HG02852 (cell line): ENCODE measurements at regions not wholly inside any gene's neighbourhood (a gene's known extent, or its start where the extent isn't known, plus 50 kb on each side); places are given as distances from the start of the nearest gene placed in this dataset.

ENCODE experiments used
- ATAC-seq: cut with Tn5 transposase; IDR thresholded peaks from one replicate; pipeline ENCODE4 v1.9.1; 2021; ENCODE audit warnings: mild to moderate bottlenecking, moderate library complexity; ENCODE audit not compliant: unreplicated experiment

DNA sequence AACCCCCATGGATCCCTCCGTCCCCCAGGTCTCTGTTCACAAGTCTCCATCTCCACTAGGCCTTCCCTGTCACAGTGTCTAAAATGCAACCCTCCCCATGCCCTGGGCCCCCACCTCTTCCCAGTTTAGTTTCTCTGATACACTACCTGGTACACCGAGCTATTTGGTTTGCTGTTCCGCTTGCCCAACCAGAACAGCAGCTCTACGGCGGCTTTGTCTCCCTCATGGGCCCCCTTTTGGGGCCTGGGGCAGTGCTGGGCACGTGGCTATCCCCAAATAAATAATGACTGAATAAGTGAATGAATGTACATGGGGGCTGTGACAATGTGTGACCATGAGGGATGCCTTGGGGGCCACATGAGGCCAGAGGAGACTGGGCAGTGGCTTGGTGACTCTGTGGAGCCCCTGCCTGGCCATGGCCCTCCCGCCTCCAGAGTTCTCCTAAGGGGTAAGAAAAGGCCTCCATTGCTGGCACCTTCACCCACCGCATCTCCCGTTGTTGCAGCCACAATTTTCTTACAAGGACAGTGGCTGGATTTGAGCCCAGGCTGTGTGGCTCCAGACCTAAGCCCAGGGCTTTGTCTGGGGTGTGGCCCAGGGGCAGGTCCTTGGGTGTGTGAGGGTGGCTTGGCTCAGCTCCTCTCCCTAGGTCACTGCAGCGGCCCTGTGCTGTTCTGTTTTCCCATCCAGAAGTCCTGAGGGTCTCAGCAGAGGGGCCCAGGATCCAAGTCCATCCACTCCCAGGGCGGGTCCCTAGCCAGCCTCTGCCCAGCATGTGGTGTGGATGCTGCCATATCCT, 408.5 kb upstream of the SULF2 start:
- ATAC-seq = no peak

DNA sequence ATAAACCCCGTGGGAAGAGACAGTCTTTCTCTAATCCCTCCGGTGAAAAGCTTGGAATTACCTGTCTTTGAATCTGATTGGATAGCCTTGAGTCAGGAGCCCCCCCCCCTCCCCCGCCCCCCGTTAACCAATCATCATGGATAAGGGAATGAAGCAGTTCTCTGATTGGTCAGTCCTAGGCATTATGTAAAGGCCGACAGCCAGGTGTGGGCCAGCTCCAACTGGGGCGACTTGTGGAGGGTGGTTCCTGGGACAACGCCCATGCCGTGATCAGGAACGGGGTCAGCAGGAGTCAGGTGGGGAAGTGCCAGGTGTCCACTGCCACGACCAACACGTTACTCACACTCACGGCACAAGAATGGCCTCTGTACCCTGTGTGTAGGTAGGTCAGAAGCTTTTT, 406.8 kb upstream of the SULF2 start:
- ATAC-seq = no peak

DNA sequence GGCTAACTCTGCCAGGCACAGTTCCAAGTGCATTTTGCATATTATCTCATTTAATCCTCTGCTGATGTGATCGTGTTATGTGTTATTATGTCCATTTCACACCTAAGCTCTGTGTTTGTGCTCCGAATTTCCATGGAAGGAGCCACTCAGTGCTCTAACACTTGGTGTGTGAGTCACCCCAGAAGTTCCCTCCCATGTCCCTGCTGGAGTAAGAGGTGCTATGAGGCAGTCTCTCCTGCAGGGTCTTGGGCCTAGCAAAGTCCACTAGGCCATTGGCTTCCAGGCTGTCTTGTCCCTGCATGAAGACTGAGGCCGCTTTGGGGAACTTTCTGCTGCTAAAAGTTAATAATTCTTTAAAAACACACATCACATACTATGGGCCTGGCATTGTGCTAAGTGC, 405.9 kb upstream of the SULF2 start:
- no peak for ATAC-seq

DNA sequence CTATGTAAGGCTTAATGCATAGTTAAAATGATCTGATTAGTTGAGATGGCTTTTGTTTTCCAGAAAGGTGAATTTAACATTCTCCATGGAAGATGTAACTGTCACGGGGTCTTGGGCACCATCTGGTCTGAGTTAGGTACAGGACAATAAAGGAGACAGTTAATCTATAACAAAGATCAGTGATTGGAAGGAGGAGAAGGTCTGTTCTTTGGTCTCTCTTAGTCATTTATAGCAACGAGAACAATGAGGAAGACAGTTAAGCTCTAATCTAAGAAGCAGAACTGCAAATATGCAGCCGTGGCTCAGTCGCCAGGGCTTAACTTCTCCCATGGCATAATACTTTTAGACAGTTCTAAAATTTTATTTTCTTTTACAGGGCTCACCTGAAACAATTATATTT, 405.5 kb upstream of the SULF2 start:
- no peak for ATAC-seq

DNA sequence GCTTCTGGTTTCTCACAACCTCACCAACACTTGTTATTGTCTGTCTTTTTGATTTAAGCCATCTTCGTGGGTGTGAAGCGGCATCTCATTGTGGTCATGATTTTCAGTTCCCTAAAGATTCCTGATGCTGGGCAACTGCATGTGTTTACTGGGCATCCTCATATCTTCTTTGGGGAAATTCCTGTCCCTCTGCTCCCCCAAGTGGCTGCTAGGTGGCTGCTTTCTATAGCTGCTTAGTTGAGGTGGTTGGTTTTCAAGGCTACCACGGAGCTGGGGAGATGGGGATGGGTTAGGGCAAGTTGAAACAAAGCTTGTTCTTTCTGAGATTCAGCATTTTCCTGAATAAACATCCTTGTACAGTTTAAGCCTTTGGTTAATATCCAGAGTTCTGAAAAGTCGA, 403.9 kb upstream of the SULF2 start:
- no peak for ATAC-seq

DNA sequence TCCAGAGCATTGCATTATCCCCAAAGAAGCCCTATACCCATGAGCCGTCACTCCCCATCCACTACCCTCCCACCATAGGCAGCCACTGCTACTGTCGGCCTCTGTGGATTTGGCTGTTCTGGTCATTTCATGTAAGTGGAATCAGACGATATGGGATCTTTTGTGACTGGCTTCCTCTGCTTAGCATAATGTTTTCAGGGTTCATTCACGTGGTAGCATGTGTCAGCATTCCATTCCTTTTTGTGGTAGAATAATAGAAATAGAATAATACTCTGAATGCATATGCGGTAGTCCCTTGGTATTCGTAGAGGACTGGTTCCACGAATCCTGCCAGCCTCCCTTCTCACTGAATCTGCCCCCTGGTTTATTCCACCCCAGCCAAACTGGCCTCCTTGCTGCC, 402.6 kb upstream of the SULF2 start:
- ATAC-seq = no peak

DNA sequence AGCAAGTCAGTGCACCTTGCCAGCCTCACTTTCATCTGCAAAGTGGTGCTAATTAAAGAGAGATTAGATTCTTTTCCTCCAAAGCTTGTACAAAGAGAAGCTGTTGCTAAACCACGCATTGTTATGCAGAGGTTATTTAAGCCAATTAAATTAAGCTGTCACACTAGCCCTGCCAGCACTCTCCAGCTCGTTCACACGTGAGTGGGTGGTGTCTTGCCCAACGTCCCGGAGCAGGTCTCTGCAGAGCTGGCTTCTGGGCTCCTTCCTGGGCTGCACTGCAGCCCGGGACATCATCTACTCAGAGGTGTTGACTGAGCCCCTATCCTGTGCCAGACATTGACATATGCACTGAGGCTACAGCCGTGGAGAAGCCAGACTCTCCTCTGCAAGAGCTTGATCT, 401.6 kb upstream of the SULF2 start:
- no peak for ATAC-seq

DNA sequence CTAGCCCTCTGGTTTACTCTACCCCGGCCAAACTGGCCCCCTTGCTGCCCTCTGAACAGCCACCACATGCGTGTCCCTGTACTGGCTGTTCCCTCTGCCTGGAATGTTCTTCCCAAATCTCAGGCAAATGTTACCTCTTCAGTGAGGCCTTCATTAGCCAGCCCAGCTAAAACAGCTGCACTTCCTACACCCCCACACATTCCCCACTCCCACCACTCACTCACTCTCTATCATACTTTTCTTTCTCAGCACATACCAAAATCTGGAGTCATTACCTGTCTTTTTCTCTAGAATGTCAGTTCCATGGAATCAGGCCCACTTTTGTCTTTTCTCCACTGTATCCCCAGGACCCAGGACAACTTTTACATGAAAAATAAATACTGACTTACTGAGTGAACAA, 401.2 kb upstream of the SULF2 start:
- ATAC-seq = no peak

DNA sequence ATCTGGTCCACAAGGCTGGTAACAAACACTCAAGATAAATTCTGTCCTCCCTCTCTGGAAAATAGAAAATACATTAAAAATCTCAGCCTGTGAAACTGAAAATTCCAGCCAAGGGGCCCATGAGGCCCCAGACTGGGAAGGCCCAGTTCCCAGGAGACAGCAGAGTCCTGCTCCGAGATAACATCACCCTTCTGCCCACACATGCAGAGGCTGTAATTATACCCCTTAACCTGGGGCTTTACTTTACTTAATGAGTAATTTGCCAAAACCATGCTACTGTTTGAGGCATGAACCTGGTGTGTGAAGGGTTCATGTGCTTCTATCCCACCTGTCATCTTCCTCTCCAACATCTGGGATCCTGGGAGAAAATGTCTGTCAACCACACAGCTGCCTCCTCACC, 398.9 kb upstream of the SULF2 start:
- ATAC-seq = no peak

DNA sequence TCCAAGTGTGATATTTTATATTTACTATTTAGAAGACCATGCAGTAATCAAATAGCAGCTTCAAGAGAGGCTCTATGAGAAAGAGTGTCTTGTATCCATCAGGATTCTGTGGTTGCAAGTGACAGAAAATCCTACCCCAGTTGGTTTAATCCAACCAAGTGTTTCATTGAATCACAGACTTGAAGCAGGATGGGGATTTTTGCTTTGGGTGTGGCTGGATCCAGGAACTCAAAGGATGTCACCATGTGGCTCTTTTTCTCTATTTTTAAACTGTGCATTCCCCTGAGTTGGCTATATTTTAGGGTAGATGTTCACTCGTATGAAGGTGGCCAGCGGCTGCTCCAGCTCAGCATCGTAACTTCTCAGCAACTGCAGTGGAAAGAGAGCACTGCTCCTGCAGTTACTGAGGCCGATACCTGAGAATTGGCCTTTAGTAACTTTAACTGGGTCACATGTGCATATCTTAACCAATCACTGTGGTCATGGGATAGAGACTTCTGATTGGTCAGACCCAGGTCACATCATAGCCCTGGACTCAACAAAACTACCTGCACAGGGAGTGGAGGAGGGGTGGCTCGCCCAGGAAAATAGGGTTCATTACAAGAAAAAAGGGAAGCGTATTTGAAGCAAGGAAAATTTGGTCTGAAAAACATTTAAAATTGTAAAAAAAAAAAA, 396.1 kb upstream of the SULF2 start:
- no peak for ATAC-seq

DNA sequence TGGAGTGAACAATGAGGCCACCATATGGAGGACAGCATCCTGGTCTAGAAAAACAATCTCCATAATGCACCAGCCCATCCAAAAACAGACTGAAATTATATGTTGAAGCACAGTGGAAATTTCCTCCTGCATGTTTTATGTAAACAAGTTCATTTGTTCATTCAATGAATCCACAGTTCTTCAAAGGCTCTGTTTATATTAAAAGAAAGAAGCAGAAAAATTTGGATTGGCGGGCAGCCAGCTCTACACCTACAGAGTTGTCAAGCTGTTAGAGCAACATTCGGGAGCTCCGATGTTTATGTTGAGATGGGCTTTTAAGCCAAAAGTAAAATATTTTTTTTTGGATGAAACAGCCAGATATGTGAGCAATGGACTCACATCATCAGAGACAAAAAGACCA, 395.3 kb upstream of the SULF2 start:
- no peak for ATAC-seq

DNA sequence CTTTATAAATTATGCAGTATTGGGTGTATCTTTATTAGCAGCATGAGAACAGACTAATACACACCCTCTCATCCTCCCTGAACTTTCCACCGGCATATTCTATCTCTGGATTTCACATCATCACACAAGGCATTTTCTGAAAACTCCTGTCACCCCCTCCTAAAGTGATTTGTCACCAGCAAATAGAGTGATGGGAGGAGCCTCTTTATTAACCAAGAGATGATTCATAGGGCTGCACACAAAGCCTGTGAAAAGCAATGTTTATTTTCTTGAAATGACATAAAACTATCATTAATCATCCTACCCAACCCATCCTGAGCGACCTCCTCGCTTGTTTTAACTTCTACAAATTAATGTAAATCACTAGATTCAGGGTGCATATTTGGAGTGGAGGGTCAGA, 394.7 kb upstream of the SULF2 start:
- no peak for ATAC-seq

DNA sequence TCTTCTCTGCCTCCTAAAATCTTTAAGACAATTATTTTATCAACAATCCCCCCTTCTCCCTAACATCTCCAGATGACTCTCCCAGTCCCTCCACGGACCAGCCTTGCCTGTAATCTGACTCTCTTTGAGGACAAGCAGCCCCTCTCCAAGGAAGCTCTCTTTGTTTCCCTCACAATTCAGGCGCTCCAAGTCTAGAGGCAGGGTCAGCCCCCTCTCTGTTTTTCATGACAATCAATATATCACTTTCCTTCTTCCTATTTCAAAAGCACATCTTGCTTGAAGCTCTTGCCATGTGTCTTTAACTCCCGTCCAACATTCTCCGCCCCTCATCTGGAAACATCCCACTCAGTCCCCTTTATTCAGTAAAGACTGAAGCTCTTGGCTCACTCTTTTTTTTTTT, 393.4 kb upstream of the SULF2 start:
- ATAC-seq = no peak

DNA sequence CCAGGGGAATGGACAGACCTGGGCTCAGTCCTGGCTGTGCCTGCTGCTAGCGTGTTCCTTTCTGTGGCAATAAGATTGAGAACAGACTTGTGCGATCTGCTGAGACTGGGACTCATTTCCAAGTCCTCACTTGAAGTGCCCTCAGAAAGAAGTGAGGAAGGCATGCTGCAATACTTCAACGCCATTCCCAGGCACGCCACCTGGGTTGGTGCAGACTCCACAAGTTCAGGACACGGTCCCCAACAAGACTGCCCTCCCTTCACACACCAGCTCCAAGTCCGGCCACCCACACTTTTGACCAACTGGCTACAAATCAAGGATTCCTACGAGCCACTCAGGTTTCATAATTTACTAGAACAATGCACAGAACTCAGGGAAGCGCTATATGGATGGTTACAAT, 391.8 kb upstream of the SULF2 start:
- ATAC-seq = no peak

DNA sequence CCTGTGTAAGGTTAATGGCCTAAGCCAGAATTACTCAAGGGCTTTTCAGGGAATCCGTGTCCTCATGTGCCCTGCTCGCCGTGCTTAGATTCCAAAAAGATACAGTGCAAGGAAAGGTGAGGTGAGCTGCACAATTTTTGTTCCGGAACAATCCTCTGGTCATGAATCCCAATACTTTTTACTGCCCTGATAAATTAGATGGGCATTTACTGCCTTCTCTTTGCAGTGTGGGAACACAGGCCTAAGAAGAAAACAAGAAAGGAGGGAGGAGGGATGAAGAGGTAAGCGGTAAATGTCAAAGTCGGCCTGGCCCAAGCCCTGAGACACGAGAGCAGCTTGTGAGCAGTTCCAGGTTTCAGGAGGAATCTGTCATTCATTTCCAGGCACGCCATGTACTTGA, 390.9 kb upstream of the SULF2 start:
- ATAC-seq = no peak

DNA sequence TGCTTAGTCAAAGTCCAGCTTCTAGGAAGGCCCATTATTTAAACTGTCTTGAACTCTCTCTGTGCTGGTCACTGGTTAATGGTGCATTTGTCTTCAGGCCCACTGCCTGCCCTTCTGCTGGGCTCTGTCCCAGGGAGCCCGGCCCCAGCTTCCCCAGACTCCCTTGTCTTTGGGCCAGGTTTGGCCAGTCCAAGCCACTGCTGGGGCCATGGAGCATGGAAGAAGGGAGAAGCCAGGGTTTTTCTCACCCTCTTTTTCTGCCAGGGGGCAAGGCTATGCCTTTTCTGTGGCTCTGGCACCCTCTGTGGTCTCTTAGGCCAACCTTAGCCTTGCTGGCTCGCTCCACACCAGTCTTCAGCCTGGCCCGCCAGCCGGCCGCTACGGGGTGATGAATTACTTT, 390.0 kb upstream of the SULF2 start:
- no peak for ATAC-seq

DNA sequence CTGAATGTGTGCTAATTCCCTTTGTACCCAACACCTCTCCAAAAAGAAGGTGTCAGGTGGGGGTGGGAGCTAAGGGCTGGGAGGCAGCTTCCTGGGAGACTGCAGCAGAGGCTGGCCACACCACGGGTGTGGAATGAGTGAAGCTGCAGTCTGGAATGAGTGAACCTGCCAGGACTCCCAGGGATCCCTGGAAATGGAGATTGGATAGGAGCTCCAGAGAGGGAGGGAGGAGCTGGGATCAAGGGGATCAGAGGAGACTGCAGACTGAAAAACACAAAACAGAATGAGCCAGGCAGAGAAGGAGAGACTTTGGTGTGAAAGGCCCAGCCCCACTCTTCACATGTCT, 387.0 kb upstream of the SULF2 start:
- no peak for ATAC-seq

DNA sequence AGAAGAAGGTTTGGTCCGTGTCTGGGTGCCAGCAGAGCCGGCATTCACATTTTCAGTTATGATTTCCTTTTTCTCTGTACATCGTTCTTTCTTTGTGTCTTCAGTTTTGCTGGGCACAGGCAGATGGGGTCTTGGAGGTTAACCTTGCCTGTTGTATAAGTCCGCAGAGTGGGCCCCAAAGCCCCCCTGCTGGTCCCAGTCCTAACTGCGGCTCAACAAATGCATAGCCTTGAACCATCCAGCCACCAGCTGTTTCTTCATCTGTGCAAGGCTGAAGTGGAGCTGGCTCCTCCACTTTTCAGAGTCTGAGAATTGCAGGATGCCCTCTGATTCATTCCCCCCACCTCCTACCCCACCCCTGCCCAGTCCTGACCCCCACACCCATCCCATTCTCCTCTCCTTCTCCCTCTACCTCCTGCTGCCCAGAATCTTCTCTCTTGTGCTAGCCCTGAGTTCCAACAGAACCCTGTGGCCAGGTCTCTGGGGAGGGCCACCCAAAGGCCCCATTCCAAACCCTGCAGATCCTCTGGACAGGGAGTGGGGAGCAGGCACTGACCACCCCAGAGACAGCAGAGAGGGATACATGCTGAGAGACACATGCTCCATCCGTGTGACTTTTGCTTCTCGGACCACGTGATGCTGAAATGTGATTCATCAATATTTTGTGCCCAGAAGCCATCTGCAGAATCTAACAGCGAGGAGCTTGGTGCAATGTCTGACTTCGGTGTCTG, 386.5 kb upstream of the SULF2 start:
- no peak for ATAC-seq

DNA sequence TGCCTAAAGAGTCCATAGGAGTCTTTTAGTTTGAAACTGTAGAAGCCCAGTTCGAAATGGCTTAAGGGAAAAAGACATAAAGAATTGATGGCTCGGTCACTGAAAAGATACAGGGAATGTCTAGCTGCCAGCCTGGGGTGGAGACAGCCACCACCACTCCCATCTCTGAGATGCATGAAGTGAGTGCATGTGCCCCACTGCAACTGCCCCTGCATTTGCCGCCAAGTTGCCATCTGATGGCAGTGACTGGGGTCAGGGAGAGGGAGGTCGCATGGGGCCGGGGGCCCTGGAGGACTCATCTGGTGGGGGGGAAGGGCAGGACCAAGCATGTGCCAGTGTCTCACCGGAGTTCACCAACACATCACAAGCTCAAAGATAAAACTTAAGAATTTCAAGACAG, 385.8 kb upstream of the SULF2 start:
- no peak for ATAC-seq

DNA sequence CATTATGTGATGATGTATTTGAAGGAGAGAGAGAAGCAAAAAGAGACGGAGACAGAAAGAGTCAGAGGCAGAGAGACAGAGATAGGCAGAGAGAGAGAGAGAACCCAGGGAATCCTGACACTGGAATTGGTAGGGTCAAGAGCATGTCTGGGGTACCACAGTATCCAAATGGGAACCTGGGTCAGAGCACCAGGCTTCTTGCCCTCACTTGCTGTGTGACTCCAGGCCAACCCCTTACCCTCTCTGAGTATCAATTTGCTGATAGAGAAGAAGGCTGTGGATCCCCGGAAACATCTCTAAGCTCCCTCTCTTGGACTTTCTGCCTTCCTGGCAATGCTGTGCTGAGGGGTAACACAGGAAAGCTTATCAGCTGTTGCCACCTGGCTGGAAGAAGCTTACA, 385.3 kb upstream of the SULF2 start:
- no peak for ATAC-seq

DNA sequence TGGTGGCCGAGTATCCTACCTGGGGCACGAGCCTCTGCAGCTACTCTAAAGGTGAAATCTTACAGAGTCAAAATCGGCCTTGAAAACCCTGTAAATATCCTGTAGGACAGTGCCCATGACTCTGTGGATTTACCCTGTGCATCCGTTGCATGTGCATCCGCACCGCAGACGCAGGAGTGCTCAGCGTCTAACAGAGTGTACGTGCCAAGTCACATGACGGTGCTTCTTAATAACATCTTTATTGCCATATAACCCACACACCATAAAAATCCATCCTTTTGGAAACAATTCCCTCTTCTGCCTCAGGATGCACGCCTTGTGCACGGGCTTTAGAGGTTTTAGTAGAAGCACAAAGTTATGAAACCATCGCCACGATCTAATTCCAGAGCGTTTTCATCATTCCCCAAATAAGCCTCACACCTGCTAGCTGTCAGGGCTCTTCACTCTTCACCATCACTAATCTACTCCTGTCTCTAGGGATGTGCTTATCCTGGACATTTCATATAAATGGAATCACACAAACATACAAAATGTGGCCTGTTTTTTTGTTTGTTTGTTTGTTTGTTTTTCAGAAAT, 384.5 kb upstream of the SULF2 start:
- no peak for ATAC-seq
